C4-2B (cell line): ENCODE measurements at regions not wholly inside any gene's neighbourhood (a gene's known extent, or its start where the extent isn't known, plus 50 kb on each side); places are given as distances from the start of the nearest gene placed in this dataset.

Experiments used
- H3K27ac ChIP-seq: fragments of 450-650 bp; 2 replicates; pipeline ENCODE4 v1.5.1; 2017
- CTCF ChIP-seq: fragments of 450-650 bp; conservative IDR thresholded peaks from 2 replicates; pipeline ENCODE4 v1.5.1; 2017; ENCODE audit warnings: mild to moderate bottlenecking
- ZFX ChIP-seq: fragments of 450-650 bp; IDR thresholded peaks from 2 replicates; pipeline ENCODE4 v1.6.1; 2017

- TF ChIP-seq CTCF (no peak), ZFX (no peak)
- no peak overlapping the region for H3K27ac ChIP-seq
Observed at GRCh38 chr12:14308516-14308915, 57.0 kb upstream of the ATF7IP start.

- H3K27ac ChIP-seq, result no peak overlapping the region
Observed at GRCh38 chr12:14310866-14311265, 54.6 kb upstream of the ATF7IP start.

GRCh38 chr12:14313379-14314138 is 51.9 kb upstream of the ATF7IP start:
- H3K27ac ChIP-seq, result no peak overlapping the region
- TF ChIP-seq CTCF (no peak), ZFX (no peak)

More at GRCh38 chr12:14310866-14311265, 54.6 kb upstream of the ATF7IP start:
- TF ChIP-seq CTCF, result no peak
- no peak for TF ChIP-seq ZFX

- no peak overlapping the region for H3K27ac ChIP-seq
Observed at GRCh38 chr12:14314801-14315200, 50.7 kb upstream of the ATF7IP start.

GRCh38 chr12:14315501-14315900 is 50.0 kb upstream of the ATF7IP start:
- no peak for TF ChIP-seq ZFX
- no peak for TF ChIP-seq CTCF
- H3K27ac ChIP-seq, result no peak overlapping the region

More at GRCh38 chr12:14314801-14315200, 50.7 kb upstream of the ATF7IP start:
- TF ChIP-seq ZFX (no peak), CTCF (no peak)
